GM12878 (cell line): ENCODE measurements at regions not wholly inside any gene's neighbourhood (a gene's known extent, or its start where the extent isn't known, plus 50 kb on each side); places are given as distances from the start of the nearest gene placed in this dataset.

Experiments
- ATAC-seq: fragments of 200-7000 bp; cut with Tn5 transposase; 3 replicates; pipeline ENCODE4 v1.9.1; 2020; ENCODE audit warnings: mild to moderate bottlenecking, moderate library complexity
- BruUV-seq: library from RNA; stranded (reverse); fragments of 400-500 nt; replicated peaks from 2 replicates; lab custom pipeline; 2021; lab: Mats Ljungman, UMichigan
- CTCF ChIA-PET: fragments of 300-600 bp; sonication (Branson Sonifier 250); formaldehyde crosslinking; extraction: SDS; loops from one replicate; lab custom pipeline; 2021; ENCODE audit warnings: inconsistent platforms; lab: Yijun Ruan, JAX
- POLR2A ChIA-PET: fragments of 350-600 bp; formaldehyde crosslinking; extraction: SDS; loops from one replicate; lab custom pipeline; 2021; ENCODE audit warnings: inconsistent platforms; lab: Charles Lee
- RAD21 ChIA-PET: fragments of 300-600 bp; sonication (Branson Sonifier 250); formaldehyde crosslinking; loops from one replicate; lab custom pipeline; 2023; ENCODE audit warnings: antibody characterized with exemption; ENCODE audit not compliant: unreplicated experiment; lab: Charles Lee
- SMC1A ChIA-PET: fragments of 300-600 bp; sonication (Branson Sonifier 250); formaldehyde crosslinking; loops from one replicate; lab custom pipeline; 2023; ENCODE audit not compliant: unreplicated experiment, uncharacterized antibody; lab: Charles Lee
- DNase-seq: peaks from one replicate; pipeline ENCODE4 v3.0.0-alpha.2; 2011; ENCODE audit warnings: low read depth, low spot score
- FAIRE-seq: peaks from 3 replicates; lab custom pipeline; 2011; peaks lifted over from hg19 to GRCh38; lab: Jason Lieb, UNC
- H2AFZ ChIP-seq: 2 replicates; pipeline ENCODE4 v1.6.0; 2011; ENCODE audit warnings: low read depth, low read length, control low read depth; ENCODE audit not compliant: control insufficient read depth
- H3K27ac ChIP-seq: 2 replicates; pipeline ENCODE4 v1.5.1; 2011; ENCODE audit warnings: control low read depth; ENCODE audit not compliant: control insufficient read depth, insufficient read depth
- H3K27me3 ChIP-seq, 2 experiments: replicated peaks in 1 of 2; 2 replicates each; pipeline versions ENCODE4 v1.6.0 to v1.6.1; 2011; ENCODE audit warnings: low read length in 1 of 2; ENCODE audit not compliant: control insufficient read depth in 2 of 2, insufficient read depth in 2 of 2
- H3K36me3 ChIP-seq, 2 experiments: 2 replicates each; pipeline ENCODE4 v1.5.1; 2011; ENCODE audit warnings: low read length in 1 of 2; ENCODE audit not compliant: control insufficient read depth in 2 of 2, insufficient read depth in 2 of 2
- H3K4me1 ChIP-seq: 2 replicates; pipeline ENCODE4 v1.6.1; 2011; ENCODE audit warnings: mild to moderate bottlenecking, low read length, moderate library complexity, mixed read lengths; ENCODE audit not compliant: control insufficient read depth, insufficient read depth
- H3K4me2 ChIP-seq: 2 replicates; pipeline ENCODE4 v1.6.0; 2011; ENCODE audit warnings: control low read depth; ENCODE audit not compliant: control insufficient read depth, insufficient read depth
- H3K4me3 ChIP-seq: fragments of 200-600 bp; sonication (generic); 2 replicates; pipeline ENCODE4 v1.5.1; 2016
- H3K79me2 ChIP-seq: 2 replicates; pipeline ENCODE4 v1.6.0; 2011; ENCODE audit warnings: low read length; ENCODE audit not compliant: control insufficient read depth, insufficient read depth
- H3K9ac ChIP-seq: 2 replicates; pipeline ENCODE4 v1.8.0; 2011; ENCODE audit warnings: low read length, control low read depth, mixed read lengths; ENCODE audit not compliant: control insufficient read depth, insufficient read depth
- H3K9me3 ChIP-seq: replicated peaks from 3 replicates; pipeline ENCODE4 v1.5.1; 2011; ENCODE audit warnings: mild to moderate bottlenecking, low read length; ENCODE audit not compliant: control insufficient read depth, insufficient read depth
- H4K20me1 ChIP-seq: 2 replicates; pipeline ENCODE4 v1.6.0; 2011; ENCODE audit not compliant: control insufficient read depth, insufficient read depth
- BCL11A ChIP-seq: IDR thresholded peaks from 2 replicates; pipeline ENCODE4 v1.6.1; 2011; ENCODE audit warnings: low read depth, low read length
- CBX5 ChIP-seq: sonication (generic); IDR thresholded peaks from 2 replicates; pipeline ENCODE4 v1.6.1; 2016; ENCODE audit warnings: low read depth, moderate library complexity, mild to moderate bottlenecking, inconsistent platforms
- CHD2 ChIP-seq: IDR thresholded peaks from 2 replicates; pipeline ENCODE4 v1.6.1; 2011; ENCODE audit warnings: low read depth, low read length, improper control_type of control experiment, borderline replicate concordance
- EZH2 ChIP-seq: IDR thresholded peaks from 2 replicates; pipeline ENCODE4 v1.6.1; 2012; ENCODE audit warnings: low read depth, mild to moderate bottlenecking, control low read depth, inconsistent platforms, low read length, borderline replicate concordance; ENCODE audit not compliant: control insufficient read depth
- IRF4 ChIP-seq: IDR thresholded peaks from 2 replicates; pipeline ENCODE4 v1.6.1; 2011; ENCODE audit warnings: low read depth, low read length
- MEF2A ChIP-seq: IDR thresholded peaks from 2 replicates; pipeline ENCODE4 v1.6.1; 2011; ENCODE audit warnings: low read depth, mild to moderate bottlenecking, low read length, moderate library complexity; ENCODE audit not compliant: insufficient read depth
- NR2C1 ChIP-seq: fragments of 450-650 bp; IDR thresholded peaks from 2 replicates; pipeline ENCODE4 v1.6.1; 2017; ENCODE audit warnings: antibody characterized with exemption, mild to moderate bottlenecking, moderate library complexity
- RAD21 ChIP-seq: IDR thresholded peaks from 2 replicates; pipeline ENCODE4 v1.6.1; 2011; ENCODE audit warnings: mild to moderate bottlenecking, low read depth, low read length, moderate library complexity; ENCODE audit not compliant: insufficient read depth
- SMC3 ChIP-seq: IDR thresholded peaks from 2 replicates; pipeline ENCODE4 v1.6.1; 2011; ENCODE audit warnings: low read length, improper control_type of control experiment, borderline replicate concordance
- TCF12 ChIP-seq: IDR thresholded peaks from 2 replicates; pipeline ENCODE4 v1.6.1; 2011; ENCODE audit warnings: low read depth, mild to moderate bottlenecking, low read length
- YBX1 ChIP-seq: fragments of 450-650 bp; IDR thresholded peaks from 2 replicates; pipeline ENCODE4 v1.6.1; 2016; ENCODE audit warnings: antibody characterized with exemption
- in situ Hi-C: fragments of 300-500 bp; cut with MboI; formaldehyde crosslinking; loops from 9 replicates; pipeline ENCODE4 v1.14.3; 2018; ENCODE audit warnings: mixed read lengths
- intact Hi-C: fragments of 100-400 bp; cut with micrococcal nuclease; formaldehyde crosslinking; loops from one replicate; pipeline ENCODE4 v1.14.2; 2022; ENCODE audit not compliant: unreplicated experiment
- TF ChIP-seq, protein P1 (sequence below): fragments of 450-650 bp; formaldehyde crosslinking; IDR thresholded peaks from 2 replicates; pipeline ENCODE4 v1.4.0; 2020; ENCODE audit warnings: mild to moderate bottlenecking, moderate library complexity
- TF ChIP-seq, protein P2 (sequence below): fragments of 450-650 bp; IDR thresholded peaks from 2 replicates; pipeline ENCODE4 v1.6.1; 2016; ENCODE audit warnings: mild to moderate bottlenecking
- TF ChIP-seq, protein P3 (sequence below): IDR thresholded peaks from 2 replicates; pipeline ENCODE4 v1.6.1; 2012; ENCODE audit warnings: low read depth, low read length, improper control_type of control experiment
- TF ChIP-seq, protein P4 (sequence below): fragments of 450-650 bp; formaldehyde crosslinking; IDR thresholded peaks from 2 replicates; pipeline ENCODE4 v1.5.0; 2022; ENCODE audit warnings: mild to moderate bottlenecking, missing genetic modification characterization

DNA sequence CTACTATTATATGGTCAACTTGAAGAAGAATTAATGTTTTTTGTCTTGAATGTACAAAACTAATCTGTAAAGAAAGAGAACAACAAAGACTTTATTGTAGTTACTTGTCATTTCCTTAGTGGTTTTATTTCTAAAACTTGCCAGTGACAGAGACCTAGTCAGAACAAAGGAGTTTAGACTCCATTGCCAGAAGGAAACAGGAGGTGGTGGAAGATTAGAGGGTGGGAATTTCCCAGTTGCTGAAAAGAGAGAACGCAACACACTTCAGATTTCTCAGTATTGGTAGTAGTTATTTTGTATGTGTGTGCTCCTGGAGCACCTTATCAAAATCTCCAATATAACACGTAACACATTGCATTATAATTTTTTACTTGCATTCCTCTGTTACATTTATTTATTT, 81.4 kb downstream of the CDCA7 start (continued):
- TF ChIP-seq, protein P1, sequence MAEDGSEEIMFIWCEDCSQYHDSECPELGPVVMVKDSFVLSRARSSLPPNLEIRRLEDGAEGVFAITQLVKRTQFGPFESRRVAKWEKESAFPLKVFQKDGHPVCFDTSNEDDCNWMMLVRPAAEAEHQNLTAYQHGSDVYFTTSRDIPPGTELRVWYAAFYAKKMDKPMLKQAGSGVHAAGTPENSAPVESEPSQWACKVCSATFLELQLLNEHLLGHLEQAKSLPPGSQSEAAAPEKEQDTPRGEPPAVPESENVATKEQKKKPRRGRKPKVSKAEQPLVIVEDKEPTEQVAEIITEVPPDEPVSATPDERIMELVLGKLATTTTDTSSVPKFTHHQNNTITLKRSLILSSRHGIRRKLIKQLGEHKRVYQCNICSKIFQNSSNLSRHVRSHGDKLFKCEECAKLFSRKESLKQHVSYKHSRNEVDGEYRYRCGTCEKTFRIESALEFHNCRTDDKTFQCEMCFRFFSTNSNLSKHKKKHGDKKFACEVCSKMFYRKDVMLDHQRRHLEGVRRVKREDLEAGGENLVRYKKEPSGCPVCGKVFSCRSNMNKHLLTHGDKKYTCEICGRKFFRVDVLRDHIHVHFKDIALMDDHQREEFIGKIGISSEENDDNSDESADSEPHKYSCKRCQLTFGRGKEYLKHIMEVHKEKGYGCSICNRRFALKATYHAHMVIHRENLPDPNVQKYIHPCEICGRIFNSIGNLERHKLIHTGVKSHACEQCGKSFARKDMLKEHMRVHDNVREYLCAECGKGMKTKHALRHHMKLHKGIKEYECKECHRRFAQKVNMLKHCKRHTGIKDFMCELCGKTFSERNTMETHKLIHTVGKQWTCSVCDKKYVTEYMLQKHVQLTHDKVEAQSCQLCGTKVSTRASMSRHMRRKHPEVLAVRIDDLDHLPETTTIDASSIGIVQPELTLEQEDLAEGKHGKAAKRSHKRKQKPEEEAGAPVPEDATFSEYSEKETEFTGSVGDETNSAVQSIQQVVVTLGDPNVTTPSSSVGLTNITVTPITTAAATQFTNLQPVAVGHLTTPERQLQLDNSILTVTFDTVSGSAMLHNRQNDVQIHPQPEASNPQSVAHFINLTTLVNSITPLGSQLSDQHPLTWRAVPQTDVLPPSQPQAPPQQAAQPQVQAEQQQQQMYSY (CRISPR knock-in tag), result no peak

DNA sequence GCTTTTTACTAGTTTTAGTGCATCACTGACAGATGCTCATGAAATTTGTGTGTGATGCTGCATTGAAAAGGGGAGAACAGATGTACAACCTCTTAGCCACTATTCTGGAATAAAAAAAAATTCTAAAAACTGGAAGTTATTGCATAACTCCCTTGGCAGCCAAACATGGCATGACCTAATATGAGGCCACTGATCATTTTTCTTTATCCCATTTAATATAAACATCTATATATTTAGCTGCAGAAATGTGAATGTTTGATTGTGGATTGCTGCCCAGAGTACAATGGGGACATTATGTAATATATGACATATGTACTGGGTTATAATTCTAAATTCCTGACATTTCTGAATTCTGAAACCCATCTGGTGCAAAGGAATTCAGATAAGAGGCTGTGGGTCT, 86.5 kb downstream of the CDCA7 start:
- Histone ChIP-seq H3K4me3 (no peak overlapping the region), H3K36me3 (no peaks in the 10 kb centered on the region), H3K9ac (no peak overlapping the region), H3K9me3 (no peaks in the 10 kb centered on the region), H4K20me1 (no peaks in the 10 kb centered on the region)
- CTCF ChIA-PET, result no interaction called here
- DNase-seq, result no peak
- BruUV-seq, result no TSS peak
- TF ChIP-seq, protein P2, sequence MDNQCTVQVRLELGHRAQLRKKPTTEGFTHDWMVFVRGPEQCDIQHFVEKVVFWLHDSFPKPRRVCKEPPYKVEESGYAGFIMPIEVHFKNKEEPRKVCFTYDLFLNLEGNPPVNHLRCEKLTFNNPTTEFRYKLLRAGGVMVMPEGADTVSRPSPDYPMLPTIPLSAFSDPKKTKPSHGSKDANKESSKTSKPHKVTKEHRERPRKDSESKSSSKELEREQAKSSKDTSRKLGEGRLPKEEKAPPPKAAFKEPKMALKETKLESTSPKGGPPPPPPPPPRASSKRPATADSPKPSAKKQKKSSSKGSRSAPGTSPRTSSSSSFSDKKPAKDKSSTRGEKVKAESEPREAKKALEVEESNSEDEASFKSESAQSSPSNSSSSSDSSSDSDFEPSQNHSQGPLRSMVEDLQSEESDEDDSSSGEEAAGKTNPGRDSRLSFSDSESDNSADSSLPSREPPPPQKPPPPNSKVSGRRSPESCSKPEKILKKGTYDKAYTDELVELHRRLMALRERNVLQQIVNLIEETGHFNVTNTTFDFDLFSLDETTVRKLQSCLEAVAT, result no peak
- TF ChIP-seq, protein P3, sequence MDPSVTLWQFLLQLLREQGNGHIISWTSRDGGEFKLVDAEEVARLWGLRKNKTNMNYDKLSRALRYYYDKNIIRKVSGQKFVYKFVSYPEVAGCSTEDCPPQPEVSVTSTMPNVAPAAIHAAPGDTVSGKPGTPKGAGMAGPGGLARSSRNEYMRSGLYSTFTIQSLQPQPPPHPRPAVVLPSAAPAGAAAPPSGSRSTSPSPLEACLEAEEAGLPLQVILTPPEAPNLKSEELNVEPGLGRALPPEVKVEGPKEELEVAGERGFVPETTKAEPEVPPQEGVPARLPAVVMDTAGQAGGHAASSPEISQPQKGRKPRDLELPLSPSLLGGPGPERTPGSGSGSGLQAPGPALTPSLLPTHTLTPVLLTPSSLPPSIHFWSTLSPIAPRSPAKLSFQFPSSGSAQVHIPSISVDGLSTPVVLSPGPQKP, result no peak
- TF ChIP-seq TCF12 (no peak), CHD2 (no peak), SMC3 (no peak), IRF4 (no peak), MEF2A (no peak), BCL11A (no peak), EZH2 (no peak), YBX1 (no peak), NR2C1 (no peak), RAD21 (no peak), CBX5 (no peak)
- TF ChIP-seq, protein P4, sequence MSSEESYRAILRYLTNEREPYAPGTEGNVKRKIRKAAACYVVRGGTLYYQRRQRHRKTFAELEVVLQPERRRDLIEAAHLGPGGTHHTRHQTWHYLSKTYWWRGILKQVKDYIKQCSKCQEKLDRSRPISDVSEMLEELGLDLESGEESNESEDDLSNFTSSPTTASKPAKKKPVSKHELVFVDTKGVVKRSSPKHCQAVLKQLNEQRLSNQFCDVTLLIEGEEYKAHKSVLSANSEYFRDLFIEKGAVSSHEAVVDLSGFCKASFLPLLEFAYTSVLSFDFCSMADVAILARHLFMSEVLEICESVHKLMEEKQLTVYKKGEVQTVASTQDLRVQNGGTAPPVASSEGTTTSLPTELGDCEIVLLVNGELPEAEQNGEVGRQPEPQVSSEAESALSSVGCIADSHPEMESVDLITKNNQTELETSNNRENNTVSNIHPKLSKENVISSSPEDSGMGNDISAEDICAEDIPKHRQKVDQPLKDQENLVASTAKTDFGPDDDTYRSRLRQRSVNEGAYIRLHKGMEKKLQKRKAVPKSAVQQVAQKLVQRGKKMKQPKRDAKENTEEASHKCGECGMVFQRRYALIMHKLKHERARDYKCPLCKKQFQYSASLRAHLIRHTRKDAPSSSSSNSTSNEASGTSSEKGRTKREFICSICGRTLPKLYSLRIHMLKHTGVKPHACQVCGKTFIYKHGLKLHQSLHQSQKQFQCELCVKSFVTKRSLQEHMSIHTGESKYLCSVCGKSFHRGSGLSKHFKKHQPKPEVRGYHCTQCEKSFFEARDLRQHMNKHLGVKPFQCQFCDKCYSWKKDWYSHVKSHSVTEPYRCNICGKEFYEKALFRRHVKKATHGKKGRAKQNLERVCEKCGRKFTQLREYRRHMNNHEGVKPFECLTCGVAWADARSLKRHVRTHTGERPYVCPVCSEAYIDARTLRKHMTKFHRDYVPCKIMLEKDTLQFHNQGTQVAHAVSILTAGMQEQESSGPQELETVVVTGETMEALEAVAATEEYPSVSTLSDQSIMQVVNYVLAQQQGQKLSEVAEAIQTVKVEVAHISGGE (CRISPR knock-in tag), result no peak
- TF ChIP-seq, all 136 proteins: peak for 0
- H3K4me2 ChIP-seq, result no peak overlapping the region
- POLR2A ChIA-PET, result no interaction called here
- no peaks in the 10 kb centered on the region; a peak in 1 of 4 replicates for H3K27me3 ChIP-seq
- ATAC-seq (no peak), FAIRE-seq (no peak)
- no peaks in the 10 kb centered on the region for H3K4me1 ChIP-seq
- intact Hi-C loops, result no loop called here
- H2AFZ ChIP-seq, result no peak overlapping the region
- no peak overlapping the region for H3K27ac ChIP-seq
- H3K79me2 ChIP-seq, result no peaks in the 10 kb centered on the region
- in situ Hi-C loops, result no loop called here
- RAD21 ChIA-PET, result no interaction called here
- SMC1A ChIA-PET, result interaction anchor here (0.6 kb wide), 1 partner anchor 1105 kb away, joined by 4 read pairs; no protein-coding TSS in a partner anchor
